Fibroblast of skin of right quadriceps (primary cell): ENCODE measurements at regions not wholly inside any gene's neighbourhood (a gene's known extent, or its start where the extent isn't known, plus 50 kb on each side); places are given as distances from the start of the nearest gene placed in this dataset.
"Not testable (repeated sequence)": the region's sequence is repeated elsewhere in the genome, so short reads cannot be mapped to it uniquely, and the experiment has no call there.

Experiments used
- DNase-seq: peaks from one replicate; pipeline ENCODE4 v3.0.0-alpha.2; 2013

DNA sequence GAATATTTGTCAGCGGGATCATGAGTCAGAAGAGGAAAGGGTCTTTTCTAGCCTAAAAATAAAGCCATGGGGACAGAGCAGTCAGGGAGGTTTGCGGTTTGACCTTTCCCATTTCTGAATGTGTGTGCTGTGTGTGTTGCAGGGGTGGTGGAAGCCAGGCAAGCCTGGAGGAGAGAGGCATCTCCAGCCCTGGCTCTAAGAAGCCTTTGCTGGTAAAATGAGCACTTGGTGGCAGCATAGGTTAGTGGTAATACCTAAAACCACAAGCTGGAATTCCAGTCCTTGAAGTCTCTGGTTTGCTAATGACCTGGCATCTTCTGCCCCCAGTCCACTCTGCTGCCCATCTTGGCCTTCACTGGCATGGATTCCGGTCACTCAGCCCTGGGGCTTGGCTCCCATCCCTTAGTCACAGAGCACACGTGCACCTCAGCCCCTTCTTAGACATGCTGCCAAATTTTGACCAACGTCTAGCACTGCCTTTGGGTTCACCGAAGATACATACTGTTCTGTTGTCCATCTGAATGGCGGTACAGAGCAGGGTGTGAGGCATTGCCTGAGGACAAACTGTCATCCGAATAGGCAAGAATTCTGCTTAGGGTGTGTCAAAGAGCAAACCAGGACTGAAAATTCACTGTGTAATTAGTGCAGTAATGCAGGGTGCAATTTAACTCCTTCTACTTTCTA is 52.7 kb downstream of the KCNA5 start:
- peak; percentile 77 for DNase-seq

DNA sequence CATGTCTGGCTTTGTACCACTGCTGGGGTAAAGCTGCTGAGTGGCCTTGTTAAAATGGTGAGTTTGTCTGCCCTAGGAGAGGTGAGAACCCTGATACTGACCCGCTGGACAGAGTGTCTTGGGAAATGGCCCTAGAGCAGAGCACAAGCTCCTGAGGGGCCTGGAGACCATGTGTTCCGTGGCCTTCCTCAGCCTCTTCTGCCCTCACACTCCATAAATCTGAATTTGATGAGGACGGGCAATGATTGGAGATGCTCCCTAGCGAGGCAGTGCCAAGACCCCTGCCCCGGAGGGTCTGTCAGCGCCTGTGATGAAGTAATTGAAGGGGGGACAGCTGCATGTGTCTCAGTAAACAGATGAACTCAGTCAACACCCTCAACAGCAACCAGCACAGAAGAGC is 54.1 kb downstream of the KCNA5 start:
- no peak for DNase-seq

DNA sequence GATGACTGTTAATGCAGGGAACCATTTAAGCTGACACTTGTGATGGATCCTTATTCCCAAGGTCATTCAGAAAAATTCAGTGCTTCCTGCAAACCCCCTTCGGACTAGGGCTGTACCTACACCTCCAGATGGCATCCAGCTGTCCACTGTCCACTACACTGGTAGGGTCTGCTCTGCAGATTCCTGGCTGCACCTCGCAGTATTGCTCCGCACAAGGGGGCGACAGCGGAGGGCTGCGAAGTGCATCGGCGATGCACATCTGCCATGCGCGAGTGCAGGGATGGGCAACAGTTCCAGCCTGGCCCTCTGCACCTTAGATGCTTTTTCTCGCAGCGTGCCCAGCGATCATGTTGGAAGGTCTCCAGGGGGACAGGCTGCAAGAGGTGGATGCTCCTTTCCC is 55.5 kb downstream of the KCNA5 start:
- no peak for DNase-seq

GRCh38 chr12:5099591-5099990 is 55.9 kb downstream of the KCNA5 start:
- DNase-seq = no peak

DNA sequence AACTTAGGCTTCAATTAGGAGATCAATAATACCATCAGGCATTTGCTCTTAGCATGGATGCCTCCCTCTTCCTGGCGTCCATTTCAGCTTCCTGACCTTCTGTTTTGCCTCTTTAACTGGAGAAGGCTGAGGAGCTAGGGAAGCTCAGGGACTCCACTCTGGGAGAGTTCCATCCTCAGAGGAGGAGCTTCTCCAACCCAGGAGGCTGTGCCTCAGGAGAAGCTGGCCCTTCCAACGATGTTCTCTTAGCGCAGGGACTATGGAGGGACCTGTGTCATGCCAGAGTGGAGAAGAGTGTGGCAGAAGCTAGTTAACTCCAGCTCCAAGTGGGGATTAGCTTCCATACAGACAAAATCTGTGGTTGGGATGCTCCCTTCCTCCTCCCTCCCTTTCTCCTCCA is 58.0 kb downstream of the KCNA5 start:
- no peak for DNase-seq

GRCh38 chr12:5102261-5102789 is 58.6 kb downstream of the KCNA5 start:
- DNase-seq = peak; percentile 75

DNA sequence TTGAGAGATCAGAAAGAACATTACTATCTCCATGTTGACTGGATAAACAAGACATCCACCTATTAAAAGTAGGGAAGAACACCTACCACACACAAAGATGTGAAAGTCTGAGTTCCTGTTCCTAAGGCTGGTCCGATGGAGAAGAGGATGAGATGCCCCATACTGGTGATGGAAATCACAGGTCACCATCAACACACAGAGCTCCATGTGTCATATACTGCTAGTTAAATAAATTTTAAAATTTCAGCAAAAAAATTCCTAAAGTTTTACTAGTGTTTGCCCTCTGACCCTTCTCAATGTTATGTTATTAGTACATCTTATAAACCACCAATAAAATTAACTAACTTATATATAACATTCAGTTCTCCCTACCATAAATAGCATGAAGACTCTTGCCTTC is 59.1 kb downstream of the KCNA5 start:
- no peak for DNase-seq

DNA sequence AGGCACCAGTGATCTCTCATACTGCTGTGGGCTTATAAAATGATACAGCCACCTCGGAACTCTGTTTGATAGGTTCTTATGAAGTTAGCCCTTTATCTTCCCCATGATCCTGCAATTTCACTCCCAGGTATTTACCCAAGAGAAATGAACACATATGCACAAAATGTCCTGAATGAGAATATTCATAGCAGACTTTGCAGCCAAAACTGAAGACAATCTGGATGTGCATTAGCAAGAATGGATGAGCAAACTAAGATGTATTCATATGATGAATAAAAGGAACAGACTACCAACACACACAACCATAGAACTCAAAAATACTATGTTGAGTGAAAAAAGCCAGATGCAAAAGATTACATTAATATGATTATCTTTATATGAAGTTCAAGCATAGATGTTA is 66.7 kb downstream of the KCNA5 start:
- no peak for DNase-seq

GRCh38 chr12:5114436-5114835 is 70.8 kb downstream of the KCNA5 start:
- no peak for DNase-seq

DNA sequence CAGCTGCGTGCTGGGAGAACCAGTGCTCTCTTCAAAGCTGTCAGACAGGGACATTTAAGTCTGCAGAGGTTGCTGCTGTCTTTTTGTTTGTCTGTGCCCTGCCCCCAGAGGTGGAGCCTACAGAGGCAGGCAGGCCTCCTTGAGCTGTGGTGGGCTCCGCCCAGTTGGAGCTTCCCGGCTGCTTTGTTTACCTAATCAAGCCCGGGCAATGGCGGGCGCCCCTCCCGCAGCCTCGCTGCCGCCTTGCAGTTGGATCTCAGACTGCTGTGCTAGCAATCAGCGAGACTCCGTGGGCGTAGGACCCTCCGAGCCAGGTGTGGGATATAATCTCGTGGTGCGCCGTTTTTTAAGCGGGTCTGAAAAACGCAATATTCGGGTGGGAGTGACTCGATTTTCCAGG is 78.1 kb downstream of the KCNA5 start:
- not testable (repeated sequence) for DNase-seq

DNA sequence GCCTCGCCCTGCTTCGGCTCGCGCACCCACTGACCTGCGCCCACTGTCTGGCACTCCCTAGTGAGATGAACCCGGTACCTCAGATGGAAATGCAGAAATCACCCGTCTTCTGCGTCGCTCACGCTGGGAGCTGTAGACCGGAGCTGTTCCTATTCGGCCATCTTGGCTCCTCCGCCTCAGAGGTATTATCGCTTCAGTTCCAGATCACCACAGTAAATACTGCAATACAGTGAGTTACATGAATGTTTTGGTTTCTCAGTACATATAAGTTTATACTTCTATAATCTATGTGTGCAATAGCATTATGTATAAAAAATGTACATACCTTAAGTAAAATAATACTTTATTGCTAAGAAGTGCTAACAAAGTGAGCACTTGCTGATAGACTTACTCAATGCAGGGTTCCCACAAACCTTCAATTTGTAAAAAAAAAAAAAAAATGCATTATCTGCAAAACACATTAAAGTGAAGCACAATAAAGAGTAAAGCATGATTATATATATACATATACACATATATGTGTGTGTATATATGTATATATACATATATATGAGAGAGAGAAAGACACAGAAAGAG is 78.7 kb downstream of the KCNA5 start:
- DNase-seq = not testable (repeated sequence)

GRCh38 chr12:5123921-5124320 is 80.2 kb downstream of the KCNA5 start:
- peak; percentile 59 for DNase-seq

DNA sequence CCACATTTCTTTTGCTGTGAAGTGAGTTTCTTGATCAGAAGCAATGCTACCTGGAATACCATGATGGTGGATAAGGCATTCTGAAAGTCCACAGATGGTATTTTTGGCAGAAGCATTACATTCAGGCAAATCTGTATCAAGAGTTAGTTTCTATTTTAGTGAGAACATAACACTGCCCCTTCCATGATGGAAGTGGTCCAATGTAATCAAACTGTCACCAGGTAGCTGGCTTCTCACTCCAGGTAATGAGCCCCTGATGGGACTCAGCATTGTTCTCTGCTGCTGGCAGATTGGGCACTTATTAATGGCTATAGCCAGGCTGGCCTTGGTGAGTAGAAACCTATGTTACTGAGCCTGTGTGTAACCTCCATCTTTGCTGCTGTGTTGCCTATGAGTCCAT is 80.7 kb downstream of the KCNA5 start:
- DNase-seq = no peak

DNA sequence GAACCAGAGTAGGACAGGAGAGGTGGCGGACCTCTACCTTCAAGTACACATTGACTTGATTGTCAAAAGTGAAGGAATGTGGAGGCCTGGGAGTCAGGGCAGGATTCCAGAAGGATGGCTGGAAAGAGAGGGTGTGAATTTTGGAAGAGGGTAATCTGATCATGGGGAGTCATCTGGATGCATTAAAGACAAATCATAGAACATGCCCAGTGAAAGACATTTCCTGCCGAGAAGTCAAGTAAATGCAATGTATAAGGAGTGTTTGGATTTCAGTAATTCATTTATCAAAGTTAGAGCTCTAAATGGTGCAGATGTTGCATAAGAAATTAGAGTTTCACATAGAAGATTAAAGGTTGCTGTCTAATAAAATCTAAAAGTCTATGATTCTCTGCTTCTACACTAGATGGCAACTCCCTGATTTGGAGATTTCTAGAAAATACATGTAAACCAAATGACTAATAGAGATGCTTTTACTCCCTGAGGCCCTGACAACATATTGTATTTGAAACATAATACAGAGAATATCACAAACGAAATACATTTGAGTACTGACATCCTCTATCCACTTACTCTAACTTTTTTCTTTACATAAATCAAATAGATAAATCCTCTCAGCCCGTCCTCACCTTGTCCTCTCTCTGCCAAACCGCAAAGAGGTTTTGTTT is 91.3 kb downstream of the KCNA5 start:
- peak; percentile 33 for DNase-seq

GRCh38 chr12:5138256-5138655 is 94.6 kb downstream of the KCNA5 start:
- DNase-seq = no peak

DNA sequence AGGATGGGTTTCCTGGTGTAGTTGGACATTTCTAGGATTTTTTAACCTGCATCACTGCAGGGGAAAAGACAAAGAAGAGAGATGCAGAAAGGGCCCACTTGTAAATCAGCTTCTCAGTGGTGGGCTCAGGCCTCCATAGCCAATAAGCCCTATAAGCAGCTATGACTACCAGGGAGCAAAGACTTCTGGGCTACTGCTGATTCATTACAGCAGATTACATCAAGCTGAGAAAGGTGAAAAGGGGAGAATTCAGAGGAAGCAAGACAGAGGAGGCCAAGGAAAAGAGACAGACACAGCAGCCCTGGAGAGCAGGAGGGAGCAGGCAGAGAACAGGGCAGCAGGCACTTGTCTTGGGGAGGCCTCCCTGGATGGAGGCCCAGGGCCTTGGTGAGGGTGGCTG is 95.2 kb downstream of the KCNA5 start:
- peak; percentile 51 for DNase-seq

DNA sequence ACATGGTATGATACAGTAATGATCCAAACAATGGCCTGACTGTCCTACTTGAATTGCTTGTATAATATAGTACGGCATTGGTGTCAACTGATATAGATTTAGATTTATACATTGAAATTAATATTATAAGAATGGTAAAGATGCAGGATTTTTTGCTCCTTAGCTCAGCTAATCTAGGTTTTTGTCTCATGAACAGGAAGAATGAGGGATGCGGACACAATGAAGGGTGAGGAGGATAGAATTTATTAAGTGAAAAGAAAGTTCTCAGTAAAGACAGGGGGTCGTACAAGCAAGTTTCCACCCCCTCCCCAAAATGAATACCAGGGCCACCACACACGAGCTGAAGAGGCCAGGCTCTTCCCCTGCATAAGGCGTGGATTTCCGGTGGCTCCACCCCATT is 96.1 kb downstream of the KCNA5 start:
- no peak for DNase-seq

- DNase-seq = no peak
Measured at GRCh38 chr12:5140190-5140589, 96.5 kb downstream of the KCNA5 start.

DNA sequence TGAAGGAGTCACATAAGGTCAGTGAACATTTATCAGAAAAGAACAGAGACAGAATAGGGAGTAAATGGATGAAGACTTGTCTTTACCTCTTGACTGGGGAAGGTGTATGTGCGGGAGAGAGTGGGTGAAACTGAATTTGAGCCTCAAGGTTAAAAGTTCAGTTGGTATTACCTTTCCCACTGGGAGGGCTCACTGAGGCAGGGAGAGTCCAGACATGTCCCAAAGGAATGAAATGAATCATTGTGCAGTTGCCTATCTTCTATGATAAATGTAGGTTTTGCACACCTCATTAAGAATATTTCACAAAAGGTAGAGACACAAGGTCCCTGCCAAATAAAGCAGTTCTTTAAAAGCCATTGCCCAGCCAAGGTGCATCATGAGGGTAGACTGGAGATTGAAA is 105.2 kb downstream of the KCNA5 start:
- no peak for DNase-seq

DNA sequence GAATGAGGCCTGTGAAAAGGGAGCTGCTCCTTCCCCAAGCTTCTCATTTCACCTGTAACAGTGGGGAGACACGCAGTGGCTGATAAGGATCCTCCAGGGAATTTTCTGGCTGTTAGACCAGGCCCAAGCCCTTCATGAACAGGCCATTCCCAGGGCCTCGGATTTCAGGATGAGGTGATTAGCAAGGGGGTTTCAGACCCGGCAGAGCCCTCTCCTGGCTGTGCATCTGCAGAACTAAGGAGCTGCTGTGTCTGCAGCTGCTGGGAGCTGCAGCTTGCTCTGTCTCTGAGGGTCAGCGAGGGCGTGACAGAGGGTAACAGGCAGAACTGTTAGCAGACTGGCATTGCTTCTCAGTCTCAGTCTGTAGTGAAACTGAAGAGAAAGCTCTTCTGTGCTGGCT is 110.4 kb downstream of the KCNA5 start:
- DNase-seq = no peak

GRCh38 chr12:5155866-5156265 is 112.2 kb downstream of the KCNA5 start:
- DNase-seq = no peak

- DNase-seq = no peak
Measured at GRCh38 chr12:5160827-5161226, 117.1 kb downstream of the KCNA5 start.

DNA sequence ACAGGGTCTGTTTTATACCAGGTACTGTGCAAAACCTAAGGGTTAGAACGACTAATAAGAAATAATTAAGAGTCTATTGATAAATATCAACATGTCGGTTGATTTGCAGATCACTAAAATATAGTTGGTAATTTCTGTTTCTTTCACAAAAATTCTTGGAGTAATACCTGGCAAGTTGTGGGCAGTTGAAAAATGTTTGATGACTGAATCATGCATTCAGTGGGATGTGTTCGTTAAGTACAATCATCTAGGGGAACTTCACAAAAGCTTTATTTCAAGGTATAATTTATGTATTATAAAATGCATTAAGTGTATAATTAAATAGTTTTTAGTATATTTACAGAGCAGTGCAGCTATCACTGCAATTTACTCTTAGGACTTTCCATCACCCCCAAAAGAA is 120.0 kb downstream of the KCNA5 start:
- no peak for DNase-seq

- DNase-seq = no peak
Measured at GRCh38 chr12:5165296-5165970, 121.8 kb downstream of the KCNA5 start.
